ENCODE measurements at regions not wholly inside any gene's neighbourhood (a gene's known extent, or its start where the extent isn't known, plus 50 kb on each side); places are given as distances from the start of the nearest gene placed in this dataset.
"Not testable (repeated sequence)": the region's sequence is repeated elsewhere in the genome, so short reads cannot be mapped to it uniquely, and the experiment has no call there.

GRCh38 chr7:57524197-57524596 is 74.2 kb downstream of the ZNF716 start:
- intact Hi-C loops (cut with DNase I, micrococcal nuclease); DNase-seq; ATAC-seq; H3K4me3 ChIP-seq; H3K36me3 ChIP-seq (ENCODE audit: low read depth); H3K4me1 ChIP-seq (ENCODE audit: low read depth): not testable (repeated sequence)
- peaks cover 58% of the 10 kb centered on the region for H3K9me3 ChIP-seq

- Histone ChIP-seq H3K4me1 (ENCODE audit: low read depth) (no peaks in the 10 kb centered on the region), H3K36me3 (ENCODE audit: low read depth) (no peaks in the 10 kb centered on the region), H3K4me3 (no peak overlapping the region), H3K9me3 (peaks cover 61% of the 10 kb centered on the region)
- DNase-seq, result no peak
- ATAC-seq, result no peak
- TF ChIP-seq CTCF (IDR thresholded peaks at IDR 0.05), result no peak
- intact Hi-C loops (cut with DNase I, micrococcal nuclease), result no loop called here
These were observed 80.0 kb downstream of the ZNF716 start for GRCh38 chr7:57529931-57530330.

GRCh38 chr7:57540634-57541033 is 90.7 kb downstream of the ZNF716 start:
- H3K4me1 ChIP-seq (ENCODE audit: low read depth); H3K4me3 ChIP-seq; DNase-seq; ATAC-seq; intact Hi-C loops (cut with DNase I, micrococcal nuclease); H3K36me3 ChIP-seq (ENCODE audit: low read depth): not testable (repeated sequence)
- peaks cover 24% of the 10 kb centered on the region for H3K9me3 ChIP-seq

GRCh38 chr7:57542331-57542730 is 92.4 kb downstream of the ZNF716 start:
- ATAC-seq; H3K4me1 ChIP-seq (ENCODE audit: low read depth); H3K4me3 ChIP-seq; intact Hi-C loops (cut with DNase I, micrococcal nuclease); DNase-seq; H3K36me3 ChIP-seq (ENCODE audit: low read depth): not testable (repeated sequence)
- H3K9me3 ChIP-seq, result peaks cover 27% of the 10 kb centered on the region

- H3K4me3 ChIP-seq; ATAC-seq; H3K36me3 ChIP-seq (ENCODE audit: low read depth); DNase-seq; H3K4me1 ChIP-seq (ENCODE audit: low read depth); intact Hi-C loops (cut with DNase I, micrococcal nuclease): not testable (repeated sequence)
- peaks cover 39% of the 10 kb centered on the region for H3K9me3 ChIP-seq
These were observed 97.4 kb downstream of the ZNF716 start for GRCh38 chr7:57547351-57547750.

- ATAC-seq; intact Hi-C loops (cut with DNase I, micrococcal nuclease): not testable (repeated sequence)
These were observed 100.0 kb downstream of the ZNF716 start for GRCh38 chr7:57549961-57550360.

GRCh38 chr7:57555687-57556086 is 105.7 kb downstream of the ZNF716 start:
- intact Hi-C loops (cut with DNase I, micrococcal nuclease); H3K4me1 ChIP-seq (ENCODE audit: low read depth); H3K36me3 ChIP-seq (ENCODE audit: low read depth); H3K4me3 ChIP-seq; ATAC-seq; DNase-seq: not testable (repeated sequence)
- peaks cover 43% of the 10 kb centered on the region for H3K9me3 ChIP-seq

More at GRCh38 chr7:57549961-57550360, 100.0 kb downstream of the ZNF716 start:
- H3K9me3 ChIP-seq, result peaks cover 42% of the 10 kb centered on the region
- H3K4me3 ChIP-seq; H3K36me3 ChIP-seq (ENCODE audit: low read depth); DNase-seq; H3K4me1 ChIP-seq (ENCODE audit: low read depth): not testable (repeated sequence)

- no peak for TF ChIP-seq CTCF (IDR thresholded peaks at IDR 0.05)
- peaks cover 72% of the 10 kb centered on the region for H3K9me3 ChIP-seq
- no peaks in the 10 kb centered on the region for H3K36me3 ChIP-seq (ENCODE audit: low read depth)
- no peaks in the 10 kb centered on the region for H3K4me1 ChIP-seq (ENCODE audit: low read depth)
- DNase-seq (no peak), ATAC-seq (no peak)
- intact Hi-C loops (cut with DNase I, micrococcal nuclease), result no loop called here
- no peak overlapping the region for H3K4me3 ChIP-seq
These were observed 129.5 kb downstream of the ZNF716 start for GRCh38 chr7:57579454-57579853.
